Chondrocyte (in vitro differentiated cells): ENCODE measurements at regions not wholly inside any gene's neighbourhood (a gene's known extent, or its start where the extent isn't known, plus 50 kb on each side); places are given as distances from the start of the nearest gene placed in this dataset.

Experiments
- DNase-seq: peaks from one replicate; pipeline ENCODE4 v3.0.0; 2021; ENCODE audit warnings: mixed read lengths, low spot score
- H3K27ac Mint-ChIP-seq: one replicate; pipeline ENCODE4 v1.8.0; 2021; ENCODE audit warnings: mild to moderate bottlenecking, moderate library complexity, mixed read lengths; ENCODE audit not compliant: unreplicated experiment
- H3K27me3 Mint-ChIP-seq: 2 replicates; pipeline ENCODE4 v1.8.0; 2021; ENCODE audit warnings: low read depth, mixed read lengths
- H3K36me3 Mint-ChIP-seq: 2 replicates; pipeline ENCODE4 v1.8.0; 2021; ENCODE audit warnings: low read depth, mixed read lengths
- H3K4me1 Mint-ChIP-seq: 2 replicates; pipeline ENCODE4 v1.8.0; 2021; ENCODE audit warnings: low read depth, mild to moderate bottlenecking, mixed read lengths
- H3K4me3 Mint-ChIP-seq: one replicate; pipeline ENCODE4 v1.8.0; 2021; ENCODE audit warnings: mild to moderate bottlenecking, moderate library complexity, mixed read lengths; ENCODE audit not compliant: unreplicated experiment
- H3K9me3 Mint-ChIP-seq: 2 replicates; pipeline ENCODE4 v1.8.0; 2021; ENCODE audit warnings: low read depth, mixed read lengths
- CTCF ChIP-seq: fragments of 200-600 bp; sonication (generic); IDR thresholded peaks from 2 replicates; pipeline ENCODE4 v1.5.0; 2021; ENCODE audit warnings: antibody characterized with exemption, mild to moderate bottlenecking, moderate library complexity

GRCh38 chr9:36487482-36488388, 85.0 kb upstream of the MELK start:
- Mint-ChIP-seq H3K4me3 (peak overlapping the region; percentile 82), H3K9me3 (no peaks in the 10 kb centered on the region), H3K4me1 (peaks cover 35% of the 10 kb centered on the region), H3K27me3 (no peaks in the 10 kb centered on the region), H3K27ac (peak overlapping the region; percentile 98), H3K36me3 (no peaks in the 10 kb centered on the region)
- peak; percentile 32 for TF ChIP-seq CTCF
- DNase-seq, result peak; percentile 95

- Mint-ChIP-seq H3K4me3 (peak overlapping the region; percentile 89), H3K36me3 (no peaks in the 10 kb centered on the region), H3K9me3 (no peaks in the 10 kb centered on the region), H3K27ac (peak overlapping the region; percentile 93), H3K27me3 (no peaks in the 10 kb centered on the region), H3K4me1 (peaks cover 33% of the 10 kb centered on the region)
- no peak for TF ChIP-seq CTCF
- peak; percentile 92 for DNase-seq
Observed at GRCh38 chr9:36486933-36487481, 85.7 kb upstream of the MELK start.

GRCh38 chr9:36486329-36486932, 86.3 kb upstream of the MELK start:
- H3K4me1 Mint-ChIP-seq, result peaks cover 37% of the 10 kb centered on the region
- peak overlapping the region; percentile 89 for H3K4me3 Mint-ChIP-seq
- H3K27me3 Mint-ChIP-seq, result no peaks in the 10 kb centered on the region
- TF ChIP-seq CTCF, result no peak
- peak overlapping the region; percentile 93 for H3K27ac Mint-ChIP-seq
- no peak for DNase-seq
- H3K9me3 Mint-ChIP-seq, result no peaks in the 10 kb centered on the region
- no peaks in the 10 kb centered on the region for H3K36me3 Mint-ChIP-seq

- Mint-ChIP-seq H3K9me3 (no peaks in the 10 kb centered on the region), H3K4me3 (peak overlapping the region; percentile 89), H3K4me1 (peaks cover 38% of the 10 kb centered on the region), H3K36me3 (no peaks in the 10 kb centered on the region), H3K27ac (peak overlapping the region; percentile 93), H3K27me3 (no peaks in the 10 kb centered on the region)
- TF ChIP-seq CTCF, result no peak
- DNase-seq, result no peak
Observed at GRCh38 chr9:36485647-36486328, 85.7 kb upstream of the RNF38 start.

- Mint-ChIP-seq H3K4me3 (no peak overlapping the region), H3K4me1 (peaks cover 41% of the 10 kb centered on the region), H3K27me3 (no peaks in the 10 kb centered on the region), H3K27ac (no peak overlapping the region), H3K36me3 (no peaks in the 10 kb centered on the region), H3K9me3 (no peaks in the 10 kb centered on the region)
- no peak for DNase-seq
- TF ChIP-seq CTCF, result no peak
Observed at GRCh38 chr9:36484124-36484523, 84.1 kb upstream of the RNF38 start.
